HEK293T (cell line): ENCODE measurements at regions not wholly inside any gene's neighbourhood (a gene's known extent, or its start where the extent isn't known, plus 50 kb on each side); places are given as distances from the start of the nearest gene placed in this dataset.

Experiments
- CTCF ChIA-PET: fragments of 350-600 bp; formaldehyde crosslinking; extraction: SDS; loops from one replicate; lab custom pipeline; 2021; ENCODE audit warnings: antibody characterized with exemption, inconsistent platforms; lab: Yijun Ruan, JAX
- POLR2A ChIA-PET: fragments of 350-600 bp; formaldehyde crosslinking; extraction: SDS; loops from one replicate; lab custom pipeline; 2020; ENCODE audit warnings: antibody characterized with exemption, inconsistent platforms; lab: Yijun Ruan, JAX
- DNase-seq: peaks from one replicate; pipeline ENCODE4 v3.0.0; 2012; ENCODE audit warnings: mixed read lengths; ENCODE audit errors: extremely low spot score
- ARNT ChIP-seq: fragments of 450-650 bp; IDR thresholded peaks from 2 replicates; pipeline ENCODE4 v1.6.1; 2017; ENCODE audit warnings: mild to moderate bottlenecking
- BHLHE40 ChIP-seq: fragments of 450-650 bp; IDR thresholded peaks from 2 replicates; pipeline ENCODE4 v1.6.1; 2016; ENCODE audit warnings: mild to moderate bottlenecking, moderate library complexity, borderline replicate concordance
- CTBP1 ChIP-seq: fragments of 450-650 bp; IDR thresholded peaks from 2 replicates; pipeline ENCODE4 v1.6.1; 2016; ENCODE audit warnings: borderline replicate concordance
- ELF4 ChIP-seq: fragments of 450-650 bp; IDR thresholded peaks from 2 replicates; pipeline ENCODE4 v1.6.1; 2017; ENCODE audit warnings: antibody characterized with exemption
- FOXA1 ChIP-seq: fragments of 450-650 bp; IDR thresholded peaks from 2 replicates; pipeline ENCODE4 v1.6.1; 2016; ENCODE audit warnings: mild to moderate bottlenecking
- FOXK2 ChIP-seq: fragments of 450-650 bp; IDR thresholded peaks from 2 replicates; pipeline ENCODE4 v1.6.1; 2016; ENCODE audit warnings: mild to moderate bottlenecking
- FOXM1 ChIP-seq: fragments of 450-650 bp; IDR thresholded peaks from 2 replicates; pipeline ENCODE4 v1.6.1; 2017; ENCODE audit warnings: mild to moderate bottlenecking, borderline replicate concordance
- HDGF ChIP-seq: fragments of 450-650 bp; IDR thresholded peaks from 2 replicates; pipeline ENCODE4 v1.6.1; 2017; ENCODE audit warnings: antibody characterized with exemption, borderline replicate concordance
- L3MBTL2 ChIP-seq: fragments of 450-650 bp; conservative IDR thresholded peaks from 2 replicates; pipeline ENCODE4 v1.6.1; 2016; ENCODE audit warnings: mild to moderate bottlenecking
- LEF1 ChIP-seq: fragments of 450-650 bp; IDR thresholded peaks from 2 replicates; pipeline ENCODE4 v1.6.1; 2017; ENCODE audit warnings: mild to moderate bottlenecking, borderline replicate concordance
- NFRKB ChIP-seq: fragments of 450-650 bp; IDR thresholded peaks from 2 replicates; pipeline ENCODE4 v1.6.1; 2016; ENCODE audit warnings: mild to moderate bottlenecking, moderate library complexity
- SP1 ChIP-seq: fragments of 450-650 bp; IDR thresholded peaks from 2 replicates; pipeline ENCODE4 v1.6.1; 2017
- SUZ12 ChIP-seq: fragments of 450-650 bp; IDR thresholded peaks from 2 replicates; pipeline ENCODE4 v1.6.1; 2016; ENCODE audit warnings: mild to moderate bottlenecking
- TARDBP ChIP-seq: fragments of 450-650 bp; IDR thresholded peaks from 2 replicates; pipeline ENCODE4 v1.6.1; 2016
- ZNF384 ChIP-seq: fragments of 450-650 bp; IDR thresholded peaks from 2 replicates; pipeline ENCODE4 v1.6.1; 2016
- TF ChIP-seq, protein P1 (sequence below): fragments of 450-650 bp; IDR thresholded peaks from 2 replicates; pipeline ENCODE4 v1.6.1; 2016

GRCh38 chr5:56356836-56357160 is 123.7 kb upstream of the ANKRD55 start:
- CTCF ChIA-PET: no interaction called here
- POLR2A ChIA-PET: no interaction called here
- TF ChIP-seq SUZ12: no peak
- TF ChIP-seq ZNF384: no peak
- no peak for TF ChIP-seq TARDBP
- no peak for TF ChIP-seq NFRKB
- TF ChIP-seq ELF4: no peak
- no peak for TF ChIP-seq L3MBTL2
- TF ChIP-seq BHLHE40: no peak
- no peak for TF ChIP-seq CTBP1
- TF ChIP-seq FOXM1: no peak
- DNase-seq: no peak

- TF ChIP-seq, protein P1, sequence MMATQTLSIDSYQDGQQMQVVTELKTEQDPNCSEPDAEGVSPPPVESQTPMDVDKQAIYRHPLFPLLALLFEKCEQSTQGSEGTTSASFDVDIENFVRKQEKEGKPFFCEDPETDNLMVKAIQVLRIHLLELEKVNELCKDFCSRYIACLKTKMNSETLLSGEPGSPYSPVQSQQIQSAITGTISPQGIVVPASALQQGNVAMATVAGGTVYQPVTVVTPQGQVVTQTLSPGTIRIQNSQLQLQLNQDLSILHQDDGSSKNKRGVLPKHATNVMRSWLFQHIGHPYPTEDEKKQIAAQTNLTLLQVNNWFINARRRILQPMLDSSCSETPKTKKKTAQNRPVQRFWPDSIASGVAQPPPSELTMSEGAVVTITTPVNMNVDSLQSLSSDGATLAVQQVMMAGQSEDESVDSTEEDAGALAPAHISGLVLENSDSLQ: no peak
- no peak for TF ChIP-seq FOXA1
- no peak for TF ChIP-seq ZNF384
- no peak for TF ChIP-seq NFRKB
- TF ChIP-seq BHLHE40: no peak
- TF ChIP-seq LEF1: no peak
- no peak for TF ChIP-seq L3MBTL2
- no peak for TF ChIP-seq SUZ12
- TF ChIP-seq ARNT: no peak
- TF ChIP-seq HDGF: no peak
- no peak for TF ChIP-seq SP1
- no peak for TF ChIP-seq TARDBP
- no peak for TF ChIP-seq FOXK2
- ChIA-PET POLR2A (no interaction called here), CTCF (no interaction called here)
- DNase-seq: no peak
Measured at GRCh38 chr5:56356121-56356835, 123.1 kb upstream of the ANKRD55 start.

DNA sequence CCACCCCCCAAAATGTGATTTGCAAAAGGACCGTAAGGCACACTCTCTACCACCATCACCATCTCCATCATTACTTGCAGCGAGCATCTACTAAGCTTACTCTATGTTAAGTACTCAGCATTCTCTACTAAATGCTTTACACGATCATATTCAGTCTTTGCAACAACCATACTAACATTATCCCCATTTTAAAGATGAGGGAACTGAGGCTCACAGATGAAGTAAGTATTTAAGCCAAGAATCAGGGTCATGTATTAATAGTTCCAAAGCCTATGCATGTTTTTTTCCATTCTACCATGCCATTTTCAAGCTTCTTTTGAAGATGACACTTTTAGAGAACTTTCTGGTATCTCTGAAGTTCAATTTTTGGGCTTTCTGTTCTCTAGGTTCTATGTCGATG is 121.7 kb upstream of the ANKRD55 start:
- CTCF ChIA-PET: interaction anchor here (0.6 kb wide), 1 partner anchor 189 kb away, joined by 3 read pairs; no protein-coding TSS in a partner anchor
- no peak for DNase-seq
- POLR2A ChIA-PET: no interaction called here
- TF ChIP-seq NFRKB (no peak), FOXM1 (no peak), ARNT (no peak), TARDBP (no peak), CTBP1 (no peak), L3MBTL2 (no peak), FOXK2 (no peak), FOXA1 (no peak), ELF4 (no peak)

- no peak for DNase-seq
- no peak for TF ChIP-seq FOXM1
- TF ChIP-seq L3MBTL2: no peak
- no peak for TF ChIP-seq ARNT
- no peak for TF ChIP-seq NFRKB
- TF ChIP-seq SP1: no peak
- no peak for TF ChIP-seq BHLHE40
- no peak for TF ChIP-seq LEF1
- TF ChIP-seq SUZ12: no peak
- no peak for TF ChIP-seq FOXA1
- ChIA-PET CTCF (no interaction called here), POLR2A (no interaction called here)
Measured at GRCh38 chr5:56352808-56353590, 119.9 kb upstream of the ANKRD55 start.

- peak; percentile 20 for DNase-seq
- ChIA-PET CTCF (no interaction called here), POLR2A (no interaction called here)
- no peak for TF ChIP-seq TARDBP
- no peak for TF ChIP-seq SP1
Measured at GRCh38 chr5:56350597-56351170, 117.6 kb upstream of the ANKRD55 start.

- TF ChIP-seq NFRKB: no peak
- no peak for TF ChIP-seq SP1
- TF ChIP-seq TARDBP: no peak
- no peak for TF ChIP-seq FOXM1
- no peak for TF ChIP-seq HDGF
- no peak for TF ChIP-seq FOXA1
- TF ChIP-seq, protein P1: no peak
- TF ChIP-seq ARNT: no peak
- no peak for TF ChIP-seq ZNF384
- no peak for TF ChIP-seq LEF1
- TF ChIP-seq CTBP1: no peak
- CTCF ChIA-PET: interaction anchor here (0.6 kb wide), 1 partner anchor 424 kb away, joined by 6 read pairs; no protein-coding TSS in a partner anchor
- POLR2A ChIA-PET: no interaction called here
- DNase-seq: no peak
Measured at GRCh38 chr5:56350011-56350596, 117.0 kb upstream of the ANKRD55 start.
